AG10803 (cell line): ENCODE measurements at regions not wholly inside any gene's neighbourhood (a gene's known extent, or its start where the extent isn't known, plus 50 kb on each side); places are given as distances from the start of the nearest gene placed in this dataset.

Source experiments
- DNase-seq: peaks from one replicate; pipeline ENCODE4 v3.0.0; 2010; ENCODE audit warnings: low read depth
- H3K4me3 ChIP-seq: 2 replicates; pipeline ENCODE4 v1.5.1; 2011; ENCODE audit warnings: mild to moderate bottlenecking, low read length, control low read depth
- TF ChIP-seq, protein P1 (sequence below): conservative IDR thresholded peaks from 2 replicates; pipeline ENCODE4 v1.5.1; 2011; ENCODE audit warnings: mild to moderate bottlenecking, low read length, control low read depth, inconsistent platforms

DNA sequence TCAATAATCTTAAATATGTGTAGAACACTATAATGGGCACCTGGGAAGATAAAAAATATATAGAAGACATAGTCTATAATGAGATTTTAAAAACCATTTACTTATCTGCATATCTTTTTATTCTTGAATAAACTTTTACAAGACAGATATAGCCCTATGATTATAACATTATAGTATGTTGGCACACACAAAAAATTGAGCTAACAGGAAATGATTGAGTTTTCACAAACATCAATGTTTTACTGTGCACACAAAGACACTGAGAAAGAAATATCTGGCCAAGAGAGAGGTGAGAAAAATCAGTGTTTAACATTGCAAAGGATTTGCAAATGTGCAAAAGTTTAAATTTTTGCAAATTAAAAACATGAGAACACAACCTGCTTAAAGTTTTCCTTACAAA lies 124.3 kb downstream of the BBS10 start:
- no peak for DNase-seq
- no peak overlapping the region for H3K4me3 ChIP-seq
- TF ChIP-seq, protein P1, sequence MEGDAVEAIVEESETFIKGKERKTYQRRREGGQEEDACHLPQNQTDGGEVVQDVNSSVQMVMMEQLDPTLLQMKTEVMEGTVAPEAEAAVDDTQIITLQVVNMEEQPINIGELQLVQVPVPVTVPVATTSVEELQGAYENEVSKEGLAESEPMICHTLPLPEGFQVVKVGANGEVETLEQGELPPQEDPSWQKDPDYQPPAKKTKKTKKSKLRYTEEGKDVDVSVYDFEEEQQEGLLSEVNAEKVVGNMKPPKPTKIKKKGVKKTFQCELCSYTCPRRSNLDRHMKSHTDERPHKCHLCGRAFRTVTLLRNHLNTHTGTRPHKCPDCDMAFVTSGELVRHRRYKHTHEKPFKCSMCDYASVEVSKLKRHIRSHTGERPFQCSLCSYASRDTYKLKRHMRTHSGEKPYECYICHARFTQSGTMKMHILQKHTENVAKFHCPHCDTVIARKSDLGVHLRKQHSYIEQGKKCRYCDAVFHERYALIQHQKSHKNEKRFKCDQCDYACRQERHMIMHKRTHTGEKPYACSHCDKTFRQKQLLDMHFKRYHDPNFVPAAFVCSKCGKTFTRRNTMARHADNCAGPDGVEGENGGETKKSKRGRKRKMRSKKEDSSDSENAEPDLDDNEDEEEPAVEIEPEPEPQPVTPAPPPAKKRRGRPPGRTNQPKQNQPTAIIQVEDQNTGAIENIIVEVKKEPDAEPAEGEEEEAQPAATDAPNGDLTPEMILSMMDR, result no peak

DNA sequence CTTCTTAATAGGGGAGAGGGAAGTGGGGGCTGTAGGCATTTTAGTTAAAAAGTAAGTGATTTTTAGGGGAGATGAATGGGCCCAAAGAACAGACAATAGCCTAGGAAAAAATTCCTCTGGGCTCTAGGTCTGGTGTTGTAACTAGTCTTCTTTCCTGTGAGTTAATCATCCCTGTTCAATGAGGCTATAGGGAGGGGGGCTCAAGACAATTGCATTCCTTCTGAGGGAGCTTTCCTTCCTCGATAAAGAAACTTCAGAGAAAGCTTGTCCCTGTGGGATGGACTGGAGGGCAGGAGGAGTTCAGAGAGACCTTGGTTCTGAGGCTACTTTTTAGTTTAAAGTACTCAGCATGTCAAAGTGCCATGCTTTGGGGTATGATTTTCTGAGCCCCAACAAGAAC lies 127.2 kb downstream of the BBS10 start:
- H3K4me3 ChIP-seq, result no peak overlapping the region
- TF ChIP-seq, protein P1, result no peak
- no peak for DNase-seq

DNA sequence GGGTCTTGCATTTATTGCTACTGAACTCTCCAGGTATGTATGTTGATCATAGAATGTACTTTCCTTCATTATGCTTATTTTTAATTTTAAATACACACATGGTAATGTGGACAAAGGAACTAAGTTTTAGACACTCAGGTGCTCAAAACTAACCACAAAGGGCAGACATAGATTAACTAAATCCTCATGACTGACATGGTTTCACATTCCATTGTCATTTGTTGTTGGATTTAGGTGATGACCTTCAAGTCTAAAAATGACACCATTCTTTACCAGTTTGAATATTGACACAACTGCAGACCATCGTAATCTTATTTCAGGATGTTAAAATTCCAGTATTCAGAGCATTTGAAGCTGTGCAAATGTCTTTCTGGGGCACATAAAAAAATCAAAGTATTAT lies 128.4 kb downstream of the BBS10 start:
- no peak overlapping the region for H3K4me3 ChIP-seq
- DNase-seq, result no peak
- TF ChIP-seq, protein P1, result no peak

DNA sequence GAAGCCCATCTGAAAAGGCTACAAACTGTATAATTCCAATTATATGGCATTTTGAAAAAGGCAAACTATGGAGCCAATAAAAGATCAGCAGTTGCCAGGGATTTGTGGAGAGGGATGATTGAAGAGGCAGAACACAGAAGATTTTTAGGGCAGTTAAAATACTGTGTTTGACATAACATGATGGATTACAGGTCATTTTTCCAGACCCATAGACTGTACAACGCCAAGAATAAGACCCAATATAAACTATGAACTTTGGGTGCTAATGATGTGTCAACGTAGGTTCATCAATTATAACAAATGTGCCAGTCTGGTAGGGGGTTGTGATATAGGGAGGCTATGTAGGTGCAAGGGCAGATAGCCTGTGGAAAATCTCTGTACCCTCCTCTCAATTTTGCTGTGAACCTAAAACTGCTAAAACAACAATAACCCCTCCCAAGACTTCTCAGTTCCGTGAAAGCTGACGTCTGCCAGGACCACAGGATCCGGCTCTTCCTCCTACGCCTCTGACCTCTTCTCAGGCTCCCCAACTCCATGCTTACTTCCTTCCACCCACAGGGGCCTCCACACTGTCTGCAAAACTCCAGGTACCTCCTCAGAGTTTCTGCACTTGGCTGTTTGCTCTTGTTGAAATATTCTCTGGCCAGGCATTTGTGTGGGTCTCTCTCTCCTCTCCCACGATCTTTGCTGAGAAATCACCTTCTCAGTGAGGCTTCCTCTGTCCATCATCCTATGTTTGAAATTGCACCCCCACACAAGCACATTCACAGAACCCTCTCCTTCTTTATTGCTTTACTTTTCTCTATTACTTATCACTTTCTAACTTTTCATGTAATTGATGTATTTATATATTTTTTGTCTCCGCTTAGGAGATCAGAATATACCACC lies 131.4 kb downstream of the BBS10 start:
- TF ChIP-seq, protein P1, result no peak
- DNase-seq, result no peak
- H3K4me3 ChIP-seq, result no peak overlapping the region

DNA sequence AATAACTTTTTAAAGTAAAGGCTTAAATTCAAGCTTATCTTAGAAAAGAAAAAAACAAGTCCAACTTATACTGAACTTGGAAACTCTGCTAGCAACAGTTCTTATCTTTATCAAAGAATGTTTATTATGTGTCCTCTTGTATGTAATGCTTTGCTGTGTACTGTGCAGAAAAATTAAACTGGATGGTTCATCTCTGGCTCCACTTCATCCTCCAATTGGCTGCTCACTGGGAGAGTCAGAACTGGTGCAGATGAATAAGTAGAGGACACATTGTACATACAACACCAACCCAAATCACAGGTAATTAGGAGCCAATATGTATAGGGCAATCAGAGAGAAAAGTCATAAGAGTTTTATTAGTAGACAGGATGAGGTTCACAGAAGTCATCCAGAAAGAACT lies 123.6 kb upstream of the NAP1L1 start:
- DNase-seq, result no peak
- TF ChIP-seq, protein P1, result no peak
- H3K4me3 ChIP-seq, result no peak overlapping the region

DNA sequence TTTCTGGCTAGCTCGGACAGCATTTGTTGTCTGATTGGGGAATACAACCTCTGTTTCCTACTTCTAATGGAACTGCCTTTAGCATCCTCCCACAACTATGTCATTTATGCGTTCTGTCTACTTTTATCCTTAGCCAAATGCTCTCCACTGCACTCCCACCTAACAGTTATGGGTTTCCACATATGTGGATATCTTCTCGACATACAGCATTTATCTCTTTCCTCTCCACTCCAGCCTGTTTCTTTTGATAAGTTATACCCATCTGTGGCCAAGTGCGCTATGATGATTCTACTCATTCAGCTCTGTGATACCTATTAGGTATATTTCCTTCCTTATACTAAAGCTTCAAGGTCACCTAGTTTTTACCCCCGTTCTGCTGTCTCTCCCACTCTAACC lies 122.2 kb upstream of the NAP1L1 start:
- TF ChIP-seq, protein P1, result no peak
- no peak for DNase-seq
- no peak overlapping the region for H3K4me3 ChIP-seq

DNA sequence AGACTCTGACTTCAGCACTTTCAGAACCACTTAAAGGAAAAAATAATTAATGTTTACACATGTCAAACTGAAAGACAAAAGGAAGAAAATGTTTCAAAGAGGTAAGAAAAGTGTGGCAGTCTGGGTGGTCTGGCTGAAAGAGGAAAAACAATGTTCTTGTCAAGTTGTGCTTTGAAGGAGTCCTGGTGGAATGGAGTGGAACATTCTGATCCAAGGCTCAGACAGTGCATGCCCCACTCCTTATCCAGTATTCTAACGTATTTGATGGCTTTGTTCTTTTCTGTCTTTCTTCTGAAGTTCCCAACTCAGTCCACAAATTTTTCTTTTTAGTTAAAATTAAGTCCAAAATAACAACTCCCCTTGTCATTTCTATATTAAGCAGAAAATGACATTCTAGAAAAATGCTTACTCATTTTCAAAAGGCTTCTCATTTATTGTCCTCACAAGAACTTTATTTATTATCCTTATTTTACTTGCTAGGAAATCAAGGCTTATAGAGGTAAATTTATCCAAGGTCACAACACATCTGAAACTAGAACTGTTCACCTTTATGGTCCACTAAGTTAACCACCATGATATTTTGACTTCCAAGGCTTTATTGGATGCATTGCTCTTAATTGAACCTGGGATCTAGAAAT lies 121.7 kb upstream of the NAP1L1 start:
- TF ChIP-seq, protein P1, result no peak
- DNase-seq, result no peak
- H3K4me3 ChIP-seq, result no peak overlapping the region
